SK-N-MC (cell line): ENCODE measurements at regions not wholly inside any gene's neighbourhood (a gene's known extent, or its start where the extent isn't known, plus 50 kb on each side); places are given as distances from the start of the nearest gene placed in this dataset.
"Not testable (repeated sequence)": the region's sequence is repeated elsewhere in the genome, so short reads cannot be mapped to it uniquely, and the experiment has no call there.

Experiments
- DNase-seq: peaks from one replicate; pipeline ENCODE4 v3.0.0-alpha.2; 2011; ENCODE audit warnings: low read depth, low spot score
- H3K27ac ChIP-seq: fragments of 200-600 bp; sonication (generic); 2 replicates; pipeline ENCODE4 v1.5.1; 2016; ENCODE audit warnings: mixed run types
- H3K36me3 ChIP-seq: fragments of 200-600 bp; sonication (generic); 2 replicates; pipeline ENCODE4 v1.6.1; 2017; ENCODE audit warnings: antibody characterized with exemption, low read length, mixed read lengths; ENCODE audit not compliant: insufficient read depth
- H3K4me3 ChIP-seq: fragments of 200-600 bp; sonication (generic); 2 replicates; pipeline ENCODE4 v1.5.1; 2016
- H3K9ac ChIP-seq: fragments of 200-600 bp; sonication (generic); 2 replicates; pipeline ENCODE4 v1.8.0; 2017; ENCODE audit warnings: mixed run types, mixed read lengths; ENCODE audit not compliant: insufficient read length
- H3K9me3 ChIP-seq: fragments of 200-600 bp; sonication (generic); 2 replicates; pipeline ENCODE4 v1.6.1; 2017; ENCODE audit warnings: low read depth, mild to moderate bottlenecking, antibody characterized with exemption, low read length, moderate library complexity, mixed read lengths
- EZH2 ChIP-seq: fragments of 200-600 bp; sonication (generic); IDR thresholded peaks from one replicate; pipeline ENCODE4 v1.6.1; 2017; ENCODE audit warnings: antibody characterized with exemption
- FOXP2 ChIP-seq: optimal IDR thresholded peaks from 2 replicates; pipeline ENCODE3; 2011; ENCODE audit warnings: mild to moderate bottlenecking, moderate library complexity; ENCODE audit not compliant: insufficient read depth; ENCODE audit errors: extremely low read length, control extremely low read depth
- POLR2AphosphoS5 ChIP-seq: IDR thresholded peaks from 2 replicates; pipeline ENCODE4 v1.6.1; 2012; ENCODE audit warnings: mild to moderate bottlenecking, low read depth, low read length, borderline replicate concordance

GRCh38 chr10:4281190-4281825 lies 496.3 kb upstream of the KLF6 start:
- Histone ChIP-seq H3K9me3 (no peaks in the 10 kb centered on the region), H3K4me3 (no peak overlapping the region), H3K36me3 (no peaks in the 10 kb centered on the region), H3K27ac (no peak overlapping the region), H3K9ac (no peak overlapping the region)
- DNase-seq, result no peak
- TF ChIP-seq FOXP2 (no peak), EZH2 (no peak), POLR2AphosphoS5 (no peak)

- H3K36me3 ChIP-seq, result no peaks in the 10 kb centered on the region
- no peak overlapping the region for H3K4me3 ChIP-seq
- H3K27ac ChIP-seq, result no peak overlapping the region
- DNase-seq, result no peak
- no peaks in the 10 kb centered on the region for H3K9me3 ChIP-seq
- H3K9ac ChIP-seq, result no peak overlapping the region
- TF ChIP-seq EZH2 (no peak), POLR2AphosphoS5 (no peak), FOXP2 (no peak)
Measured at GRCh38 chr10:4280461-4281189, 495.6 kb upstream of the KLF6 start.

GRCh38 chr10:4279655-4280054 lies 494.6 kb upstream of the KLF6 start:
- no peak overlapping the region for H3K27ac ChIP-seq
- H3K9me3 ChIP-seq, result no peaks in the 10 kb centered on the region
- H3K36me3 ChIP-seq, result no peaks in the 10 kb centered on the region
- no peak overlapping the region for H3K4me3 ChIP-seq
- no peak for DNase-seq
- no peak overlapping the region for H3K9ac ChIP-seq
- no peak for TF ChIP-seq EZH2
- TF ChIP-seq POLR2AphosphoS5, result no peak
- no peak for TF ChIP-seq FOXP2

GRCh38 chr10:4278186-4278585 lies 493.2 kb upstream of the KLF6 start:
- H3K27ac ChIP-seq, result no peak overlapping the region
- no peaks in the 10 kb centered on the region for H3K36me3 ChIP-seq
- DNase-seq, result no peak
- TF ChIP-seq POLR2AphosphoS5 (no peak), EZH2 (no peak), FOXP2 (no peak)
- no peak overlapping the region for H3K9ac ChIP-seq
- no peaks in the 10 kb centered on the region for H3K9me3 ChIP-seq
- H3K4me3 ChIP-seq, result no peak overlapping the region

- H3K4me3 ChIP-seq, result no peak overlapping the region
- TF ChIP-seq POLR2AphosphoS5, result no peak
- TF ChIP-seq EZH2, result no peak
- TF ChIP-seq FOXP2, result no peak
- H3K36me3 ChIP-seq, result no peaks in the 10 kb centered on the region
- no peak for DNase-seq
- no peak overlapping the region for H3K9ac ChIP-seq
- H3K9me3 ChIP-seq, result no peaks in the 10 kb centered on the region
- no peak overlapping the region for H3K27ac ChIP-seq
Measured at GRCh38 chr10:4276151-4276550, 491.1 kb upstream of the KLF6 start.

GRCh38 chr10:4274671-4275070 lies 489.7 kb upstream of the KLF6 start:
- not testable (repeated sequence) for H3K9me3 ChIP-seq, H3K4me3 ChIP-seq, H3K36me3 ChIP-seq, DNase-seq, H3K9ac ChIP-seq, H3K27ac ChIP-seq

- Histone ChIP-seq H3K27ac (no peak overlapping the region), H3K9me3 (no peaks in the 10 kb centered on the region), H3K36me3 (no peaks in the 10 kb centered on the region), H3K9ac (no peak overlapping the region), H3K4me3 (no peak overlapping the region)
- no peak for DNase-seq
- TF ChIP-seq POLR2AphosphoS5 (no peak), EZH2 (no peak), FOXP2 (no peak)
Measured at GRCh38 chr10:4271193-4271592, 486.2 kb upstream of the KLF6 start.

- Histone ChIP-seq H3K9me3 (no peaks in the 10 kb centered on the region), H3K36me3 (no peaks in the 10 kb centered on the region), H3K9ac (no peak overlapping the region), H3K4me3 (no peak overlapping the region), H3K27ac (no peak overlapping the region)
- TF ChIP-seq FOXP2 (no peak), POLR2AphosphoS5 (no peak), EZH2 (no peak)
- no peak for DNase-seq
Measured at GRCh38 chr10:4270116-4270515, 485.1 kb upstream of the KLF6 start.

GRCh38 chr10:4268490-4268889 lies 483.5 kb upstream of the KLF6 start:
- not testable (repeated sequence) for DNase-seq

More at GRCh38 chr10:4268490-4268889, 483.5 kb upstream of the KLF6 start:
- not testable (repeated sequence) for H3K27ac ChIP-seq, H3K9me3 ChIP-seq, H3K9ac ChIP-seq, H3K36me3 ChIP-seq, H3K4me3 ChIP-seq
